ENCODE measurements at regions not wholly inside any gene's neighbourhood (a gene's known extent, or its start where the extent isn't known, plus 50 kb on each side); places are given as distances from the start of the nearest gene placed in this dataset.

- no peak overlapping the region for H3K4me3 ChIP-seq (ENCODE audit: low read depth in 2 of 2, low read length in 2 of 2)
- ATAC-seq (no peak), DNase-seq (ENCODE audit: low read depth, low spot score) (no peak)
- POLR2A ChIA-PET = no interaction called here
- intact Hi-C loops (cut with micrococcal nuclease; ENCODE audit: unreplicated experiment) (no loop called here), in situ Hi-C loops (cut with HindIII; ENCODE audit: low pct_unique_long_range_greater_than_20kb, low sequenced_read_pairs) (no loop called here)
- H3K4me1 ChIP-seq (ENCODE audit: control insufficient read depth, insufficient read depth, low read length) = no peaks in the 10 kb centered on the region
- H3K36me3 ChIP-seq (ENCODE audit: control insufficient read depth, insufficient read depth, low read length) = no peaks in the 10 kb centered on the region
- no peaks in the 10 kb centered on the region for H3K27me3 ChIP-seq (ENCODE audit: control insufficient read depth, insufficient read depth, low read length)
- TF ChIP-seq, protein P1, sequence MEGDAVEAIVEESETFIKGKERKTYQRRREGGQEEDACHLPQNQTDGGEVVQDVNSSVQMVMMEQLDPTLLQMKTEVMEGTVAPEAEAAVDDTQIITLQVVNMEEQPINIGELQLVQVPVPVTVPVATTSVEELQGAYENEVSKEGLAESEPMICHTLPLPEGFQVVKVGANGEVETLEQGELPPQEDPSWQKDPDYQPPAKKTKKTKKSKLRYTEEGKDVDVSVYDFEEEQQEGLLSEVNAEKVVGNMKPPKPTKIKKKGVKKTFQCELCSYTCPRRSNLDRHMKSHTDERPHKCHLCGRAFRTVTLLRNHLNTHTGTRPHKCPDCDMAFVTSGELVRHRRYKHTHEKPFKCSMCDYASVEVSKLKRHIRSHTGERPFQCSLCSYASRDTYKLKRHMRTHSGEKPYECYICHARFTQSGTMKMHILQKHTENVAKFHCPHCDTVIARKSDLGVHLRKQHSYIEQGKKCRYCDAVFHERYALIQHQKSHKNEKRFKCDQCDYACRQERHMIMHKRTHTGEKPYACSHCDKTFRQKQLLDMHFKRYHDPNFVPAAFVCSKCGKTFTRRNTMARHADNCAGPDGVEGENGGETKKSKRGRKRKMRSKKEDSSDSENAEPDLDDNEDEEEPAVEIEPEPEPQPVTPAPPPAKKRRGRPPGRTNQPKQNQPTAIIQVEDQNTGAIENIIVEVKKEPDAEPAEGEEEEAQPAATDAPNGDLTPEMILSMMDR (IDR thresholded peaks at IDR 0.05) = no peak
- no peak for TF ChIP-seq TCF7L2 (IDR thresholded peaks at IDR 0.05; ENCODE audit: low read depth, low read length)
- no peak for TF ChIP-seq POLR2AphosphoS5 (IDR thresholded peaks at IDR 0.05; ENCODE audit: low read depth, low read length)
- TF ChIP-seq REST (IDR thresholded peaks at IDR 0.05; ENCODE audit: insufficient read depth in 1 of 2, low read depth in 2 of 2, low read length in 1 of 2) = no peak
- TF ChIP-seq SIN3A (IDR thresholded peaks at IDR 0.05; ENCODE audit: borderline replicate concordance, insufficient read depth, low read depth, low read length) = no peak
- H3K27ac ChIP-seq (ENCODE audit: low read length) = no peak overlapping the region
- BruUV-seq (replicated peaks) = no TSS peak
- CTCF ChIA-PET = no interaction called here
- H3K9me3 ChIP-seq (ENCODE audit: control insufficient read depth, insufficient read depth, low read depth, low read length) = no peaks in the 10 kb centered on the region
These were observed 140.0 kb upstream of the TAF11L2 start for GRCh38 chr5:17358031-17358430.

DNA sequence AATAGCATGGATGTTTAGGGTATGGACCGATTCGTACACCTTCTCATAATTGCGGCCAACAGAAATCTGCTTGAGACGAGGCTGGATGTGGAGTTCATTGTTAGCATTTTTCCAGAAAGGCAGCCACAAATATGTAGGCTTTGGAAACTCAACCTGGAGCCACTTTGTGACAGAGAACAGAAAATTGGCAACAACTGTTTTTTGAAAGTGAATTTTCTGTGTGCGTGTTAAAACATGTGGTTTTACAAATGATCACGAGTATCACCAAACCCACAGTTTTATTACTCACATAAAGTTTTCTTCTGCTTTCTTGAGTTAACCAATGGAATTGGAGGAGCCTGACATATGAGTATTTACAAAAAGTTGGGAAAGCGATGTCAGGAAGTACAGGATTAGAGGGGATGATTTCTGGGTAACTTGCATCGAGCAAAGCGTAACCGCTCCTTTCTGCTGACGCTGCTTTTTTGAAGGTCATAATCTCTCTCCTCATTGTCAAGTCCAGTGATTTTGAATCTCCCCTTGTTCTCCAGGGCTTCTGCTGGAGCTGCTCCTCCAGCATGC, 138.5 kb upstream of the TAF11L2 start:
- H3K27me3 ChIP-seq (ENCODE audit: control insufficient read depth, insufficient read depth, low read length) = no peaks in the 10 kb centered on the region
- no peak overlapping the region for H3K27ac ChIP-seq (ENCODE audit: low read length)
- TF ChIP-seq POLR2AphosphoS5 (IDR thresholded peaks at IDR 0.05; ENCODE audit: low read depth, low read length) (no peak), REST (IDR thresholded peaks at IDR 0.05; ENCODE audit: insufficient read depth in 1 of 2, low read depth in 2 of 2, low read length in 1 of 2) (no peak), SIN3A (IDR thresholded peaks at IDR 0.05; ENCODE audit: borderline replicate concordance, insufficient read depth, low read depth, low read length) (no peak), TCF7L2 (IDR thresholded peaks at IDR 0.05; ENCODE audit: low read depth, low read length) (no peak)
- TF ChIP-seq, protein P1 (IDR thresholded peaks at IDR 0.05) = no peak
- H3K4me1 ChIP-seq (ENCODE audit: control insufficient read depth, insufficient read depth, low read length) = no peaks in the 10 kb centered on the region
- no peaks in the 10 kb centered on the region for H3K9me3 ChIP-seq (ENCODE audit: control insufficient read depth, insufficient read depth, low read depth, low read length)
- no peak overlapping the region for H3K4me3 ChIP-seq (ENCODE audit: low read depth in 2 of 2, low read length in 2 of 2)
- BruUV-seq (replicated peaks) = no TSS peak
- ChIA-PET CTCF (no interaction called here), POLR2A (no interaction called here)
- ATAC-seq = no peak
- intact Hi-C loops (cut with micrococcal nuclease; ENCODE audit: unreplicated experiment) (no loop called here), in situ Hi-C loops (cut with HindIII; ENCODE audit: low pct_unique_long_range_greater_than_20kb, low sequenced_read_pairs) (no loop called here)
- no peaks in the 10 kb centered on the region for H3K36me3 ChIP-seq (ENCODE audit: control insufficient read depth, insufficient read depth, low read length)
- no peak for DNase-seq (ENCODE audit: low read depth, low spot score)

All from Panc1 (cell line).